Lower lobe of right lung (tissue), 2 donors: ENCODE measurements at regions not wholly inside any gene's neighbourhood (a gene's known extent, or its start where the extent isn't known, plus 50 kb on each side); places are given as distances from the start of the nearest gene placed in this dataset.
"Not testable (repeated sequence)": the region's sequence is repeated elsewhere in the genome, so short reads cannot be mapped to it uniquely, and the experiment has no call there.

Source experiments
- ATAC-seq, 2 donors: fragments of 200-7000 bp; cut with Tn5 transposase; one replicate each; pipeline ENCODE4 v1.9.1; 2020 to 2022; ENCODE audit warnings: mild to moderate bottlenecking in 2 of 2, moderate library complexity in 2 of 2
- DNase-seq: peaks from one replicate; pipeline ENCODE4 v3.0.0-alpha.2; 2020
- H3K27ac ChIP-seq: fragments of 200-600 bp; one replicate; pipeline ENCODE4 v1.8.0; 2022
- H3K27me3 ChIP-seq: fragments of 200-600 bp; one replicate; pipeline ENCODE4 v1.8.0; 2022; ENCODE audit warnings: low read depth
- H3K36me3 ChIP-seq: fragments of 200-600 bp; one replicate; pipeline ENCODE4 v1.8.0; 2022; ENCODE audit warnings: mild to moderate bottlenecking
- H3K4me1 ChIP-seq: fragments of 200-600 bp; one replicate; pipeline ENCODE4 v1.8.0; 2022
- H3K4me3 ChIP-seq: fragments of 200-600 bp; one replicate; pipeline ENCODE4 v1.8.0; 2022; ENCODE audit warnings: mild to moderate bottlenecking
- H3K9me3 ChIP-seq: fragments of 200-600 bp; one replicate; pipeline ENCODE4 v1.8.0; 2022
- CTCF ChIP-seq: fragments of 200-600 bp; IDR thresholded peaks from one replicate; pipeline ENCODE4 v1.8.0; 2022; ENCODE audit warnings: antibody characterized with exemption, mild to moderate bottlenecking
- intact Hi-C: fragments of 100-400 bp; cut with DNase I; formaldehyde crosslinking; loops from one replicate; pipeline ENCODE4 v1.11.0; 2022
- donor health status: DM: no; HTN: yes; CAD: no; lungs with severe emphysema.

GRCh38 chr21:17391811-17392340, 121.0 kb upstream of the CXADR start:
- no peaks in the 10 kb centered on the region for H3K9me3 ChIP-seq
- intact Hi-C loops: no loop called here
- TF ChIP-seq CTCF: no peak
- no peaks in the 10 kb centered on the region for H3K36me3 ChIP-seq
- no peaks in the 10 kb centered on the region for H3K27me3 ChIP-seq
- ATAC-seq: no peak
- no peak for DNase-seq
- no peak overlapping the region for H3K4me3 ChIP-seq
- H3K27ac ChIP-seq: no peak overlapping the region
- H3K4me1 ChIP-seq: no peaks in the 10 kb centered on the region

- Histone ChIP-seq H3K36me3 (no peaks in the 10 kb centered on the region), H3K27me3 (no peaks in the 10 kb centered on the region), H3K9me3 (no peaks in the 10 kb centered on the region), H3K4me1 (no peaks in the 10 kb centered on the region), H3K4me3 (no peak overlapping the region), H3K27ac (no peak overlapping the region)
- ATAC-seq (no peak), DNase-seq (no peak)
- intact Hi-C loops: no loop called here
- no peak for TF ChIP-seq CTCF
Measured at GRCh38 chr21:17393413-17393812, 119.4 kb upstream of the CXADR start.

GRCh38 chr21:17396948-17397347, 115.9 kb upstream of the CXADR start:
- Histone ChIP-seq H3K27ac (no peak overlapping the region), H3K27me3 (no peaks in the 10 kb centered on the region), H3K4me3 (no peak overlapping the region), H3K4me1 (no peaks in the 10 kb centered on the region), H3K9me3 (no peaks in the 10 kb centered on the region), H3K36me3 (no peaks in the 10 kb centered on the region)
- no peak for TF ChIP-seq CTCF
- no peak for ATAC-seq
- intact Hi-C loops: no loop called here
- DNase-seq: no peak

GRCh38 chr21:17397703-17398102, 115.1 kb upstream of the CXADR start:
- Histone ChIP-seq H3K27ac (no peak overlapping the region), H3K9me3 (no peaks in the 10 kb centered on the region), H3K4me3 (no peak overlapping the region), H3K36me3 (no peaks in the 10 kb centered on the region), H3K4me1 (no peaks in the 10 kb centered on the region), H3K27me3 (no peaks in the 10 kb centered on the region)
- no peak for DNase-seq
- ATAC-seq: no peak
- TF ChIP-seq CTCF: no peak
- intact Hi-C loops: no loop called here

GRCh38 chr21:17398954-17399353, 113.9 kb upstream of the CXADR start:
- H3K36me3 ChIP-seq, intact Hi-C loops, H3K27ac ChIP-seq, H3K27me3 ChIP-seq, H3K9me3 ChIP-seq, DNase-seq, ATAC-seq, H3K4me3 ChIP-seq, H3K4me1 ChIP-seq: not testable (repeated sequence)

- DNase-seq: no peak
- no peaks in the 10 kb centered on the region for H3K27me3 ChIP-seq
- no peaks in the 10 kb centered on the region for H3K36me3 ChIP-seq
- peaks cover 4% of the 10 kb centered on the region for H3K9me3 ChIP-seq
- H3K4me3 ChIP-seq: no peak overlapping the region
- intact Hi-C loops: no loop called here
- no peak overlapping the region for H3K27ac ChIP-seq
- peak in 1 of 2 donors; percentile 25 for ATAC-seq
- TF ChIP-seq CTCF: no peak
- H3K4me1 ChIP-seq: no peaks in the 10 kb centered on the region
Measured at GRCh38 chr21:17402937-17403336, 109.9 kb upstream of the CXADR start.
